ENCODE measurements at regions not wholly inside any gene's neighbourhood (a gene's known extent, or its start where the extent isn't known, plus 50 kb on each side); places are given as distances from the start of the nearest gene placed in this dataset.

DNA sequence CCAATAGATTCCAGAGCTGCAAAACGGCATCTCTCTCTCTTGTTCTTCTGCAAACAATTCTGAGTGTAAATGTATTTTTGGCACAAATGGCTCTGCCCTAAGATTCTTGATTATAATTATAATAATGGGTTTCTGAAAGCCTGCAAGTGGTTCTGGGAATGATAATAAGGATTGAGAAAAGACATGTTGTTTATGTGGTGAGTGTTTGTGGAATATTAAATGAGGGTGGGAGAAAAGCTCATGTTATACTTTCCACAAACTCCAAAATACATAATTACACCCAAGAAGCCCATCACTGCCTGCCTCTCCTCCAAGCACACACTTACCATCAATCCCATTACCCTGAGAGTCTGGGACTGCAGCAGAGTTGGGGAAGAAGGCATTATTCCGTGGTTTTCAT, 460.0 kb upstream of the BRINP1 start:
- TF ChIP-seq, protein P1, sequence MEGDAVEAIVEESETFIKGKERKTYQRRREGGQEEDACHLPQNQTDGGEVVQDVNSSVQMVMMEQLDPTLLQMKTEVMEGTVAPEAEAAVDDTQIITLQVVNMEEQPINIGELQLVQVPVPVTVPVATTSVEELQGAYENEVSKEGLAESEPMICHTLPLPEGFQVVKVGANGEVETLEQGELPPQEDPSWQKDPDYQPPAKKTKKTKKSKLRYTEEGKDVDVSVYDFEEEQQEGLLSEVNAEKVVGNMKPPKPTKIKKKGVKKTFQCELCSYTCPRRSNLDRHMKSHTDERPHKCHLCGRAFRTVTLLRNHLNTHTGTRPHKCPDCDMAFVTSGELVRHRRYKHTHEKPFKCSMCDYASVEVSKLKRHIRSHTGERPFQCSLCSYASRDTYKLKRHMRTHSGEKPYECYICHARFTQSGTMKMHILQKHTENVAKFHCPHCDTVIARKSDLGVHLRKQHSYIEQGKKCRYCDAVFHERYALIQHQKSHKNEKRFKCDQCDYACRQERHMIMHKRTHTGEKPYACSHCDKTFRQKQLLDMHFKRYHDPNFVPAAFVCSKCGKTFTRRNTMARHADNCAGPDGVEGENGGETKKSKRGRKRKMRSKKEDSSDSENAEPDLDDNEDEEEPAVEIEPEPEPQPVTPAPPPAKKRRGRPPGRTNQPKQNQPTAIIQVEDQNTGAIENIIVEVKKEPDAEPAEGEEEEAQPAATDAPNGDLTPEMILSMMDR (IDR thresholded peaks at IDR 0.05): no peak
- no peak for TF ChIP-seq POLR2A (IDR thresholded peaks at IDR 0.05)
- no peak for TF ChIP-seq POLR2AphosphoS5 (IDR thresholded peaks at IDR 0.05; ENCODE audit: insufficient read depth in 1 of 2, low read depth in 1 of 2)
